Activated CD4-positive, alpha-beta T cell treated with anti-CD3 and anti-CD28 coated beads, Interleukin-2, amount 50 U/mL, for 24 hours (primary cell): ENCODE measurements at regions not wholly inside any gene's neighbourhood (a gene's known extent, or its start where the extent isn't known, plus 50 kb on each side); places are given as distances from the start of the nearest gene placed in this dataset.

ENCODE experiments used
- DNase-seq, 2 donors: peaks; one replicate each; pipeline ENCODE4 v3.0.0-alpha.2; 2020; ENCODE audit warnings: low read depth in 1 of 2, low spot score in 1 of 2

DNA sequence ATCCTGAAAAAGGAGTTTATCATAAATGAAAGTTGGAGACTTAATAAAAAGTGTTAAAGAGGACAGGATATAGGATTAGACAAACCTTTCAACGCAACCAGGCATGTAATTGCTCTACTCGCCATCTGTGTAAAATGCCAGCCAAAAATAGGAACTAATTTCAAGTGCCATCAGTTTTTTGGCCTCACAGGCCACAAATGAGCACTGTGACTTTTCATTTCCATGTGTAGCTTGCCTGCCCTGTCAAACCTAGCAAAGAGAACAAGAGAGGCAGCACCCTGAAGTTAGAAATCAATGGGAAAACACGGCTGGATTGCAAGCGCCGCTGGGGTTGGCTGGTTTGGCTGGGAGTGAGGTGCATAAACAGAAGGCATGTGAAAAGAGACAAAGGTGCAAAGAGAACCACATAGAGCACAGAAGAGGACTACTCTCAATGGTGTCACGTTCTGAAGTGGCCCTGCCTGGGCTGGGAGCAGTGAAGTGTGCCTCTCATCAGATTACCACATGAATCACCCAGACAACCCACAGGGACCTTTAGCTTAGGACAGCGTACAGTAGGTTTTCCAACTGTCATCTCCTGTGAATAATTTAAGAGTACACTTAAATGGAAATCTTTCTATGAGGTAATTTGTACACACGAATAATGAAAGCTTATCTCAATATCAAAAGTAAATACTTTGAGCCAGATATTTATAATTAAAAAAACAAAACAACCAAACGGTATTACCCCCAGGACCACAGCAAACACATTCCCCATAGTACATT lies 78.0 kb upstream of the NHSL1 start:
- no peak for DNase-seq

DNA sequence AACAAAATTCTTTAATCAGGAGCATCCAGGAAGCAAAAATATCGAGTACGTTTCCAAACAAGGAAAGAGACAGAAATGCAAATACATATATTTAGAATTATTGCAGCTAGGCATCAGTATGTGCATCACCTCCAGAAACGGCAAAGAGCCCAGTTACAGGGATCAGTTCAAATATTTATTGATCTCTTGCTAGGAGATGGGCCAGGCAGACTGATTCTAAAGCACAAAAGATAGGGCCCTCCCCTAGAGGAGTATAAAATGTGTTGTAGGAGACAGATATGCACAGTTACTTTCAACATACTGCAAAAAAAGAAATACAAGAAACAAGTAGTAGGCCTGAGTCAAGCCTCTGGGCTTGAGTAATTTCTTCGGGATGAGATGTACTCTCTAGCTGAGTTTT lies 80.7 kb upstream of the NHSL1 start:
- no peak for DNase-seq

DNA sequence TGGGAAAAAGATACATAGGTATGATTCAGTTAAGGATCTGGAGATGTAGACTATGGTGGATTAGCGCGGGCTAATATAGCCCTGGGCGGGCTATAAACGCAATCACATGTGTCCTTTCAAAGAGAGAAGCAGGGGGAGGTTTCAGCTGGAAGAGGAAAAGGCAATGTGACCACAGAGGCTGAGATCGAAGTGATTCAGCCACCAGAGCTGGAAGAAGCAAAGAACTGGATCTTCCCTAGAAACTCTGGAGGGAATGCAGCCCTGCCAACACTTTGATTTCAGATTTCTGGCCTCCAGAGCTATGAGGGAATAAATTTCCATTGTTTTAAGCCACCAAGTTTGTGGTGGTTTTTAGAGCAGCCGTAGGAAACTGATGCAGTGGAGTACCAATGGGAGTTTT lies 81.5 kb upstream of the NHSL1 start:
- DNase-seq = no peak

DNA sequence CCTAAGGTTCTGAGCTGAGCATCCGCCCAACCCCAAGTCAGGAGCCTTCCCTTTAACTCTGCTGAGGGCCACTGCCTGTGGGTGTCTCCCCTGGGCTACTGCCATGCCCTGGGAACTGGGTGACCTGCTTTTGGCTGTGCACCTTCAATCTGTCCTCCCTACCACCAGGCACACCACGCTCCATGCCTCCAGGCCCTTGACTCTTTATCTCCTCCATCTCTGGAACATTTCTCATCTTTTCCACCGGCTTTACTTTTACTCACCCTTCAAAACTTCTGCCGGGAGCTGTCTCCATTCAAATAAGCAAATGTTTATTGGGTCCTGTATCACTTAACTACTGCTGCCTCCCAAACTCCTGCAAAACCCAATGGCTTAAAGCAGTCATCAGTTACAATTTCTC lies 83.3 kb upstream of the NHSL1 start:
- DNase-seq = no peak

DNA sequence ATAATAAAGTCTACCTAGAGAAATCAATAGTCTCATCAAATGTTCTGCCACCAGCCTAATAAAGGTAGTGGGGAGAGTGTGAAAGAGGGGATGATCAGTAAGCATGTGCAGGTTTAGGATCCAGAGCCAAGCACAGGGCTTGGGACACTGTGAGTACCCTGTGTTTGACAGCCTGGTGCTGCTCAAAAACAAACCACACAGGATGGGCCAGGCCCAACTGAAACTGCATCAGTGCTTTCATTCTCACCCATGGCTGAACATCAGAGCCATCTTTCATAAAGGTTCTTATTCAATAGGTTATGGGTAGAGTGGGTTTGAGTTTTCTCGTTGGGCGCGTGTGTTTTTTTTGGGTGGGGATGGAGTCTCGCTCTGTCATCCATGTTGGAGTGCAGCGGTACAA lies 87.3 kb upstream of the NHSL1 start:
- no peak for DNase-seq

DNA sequence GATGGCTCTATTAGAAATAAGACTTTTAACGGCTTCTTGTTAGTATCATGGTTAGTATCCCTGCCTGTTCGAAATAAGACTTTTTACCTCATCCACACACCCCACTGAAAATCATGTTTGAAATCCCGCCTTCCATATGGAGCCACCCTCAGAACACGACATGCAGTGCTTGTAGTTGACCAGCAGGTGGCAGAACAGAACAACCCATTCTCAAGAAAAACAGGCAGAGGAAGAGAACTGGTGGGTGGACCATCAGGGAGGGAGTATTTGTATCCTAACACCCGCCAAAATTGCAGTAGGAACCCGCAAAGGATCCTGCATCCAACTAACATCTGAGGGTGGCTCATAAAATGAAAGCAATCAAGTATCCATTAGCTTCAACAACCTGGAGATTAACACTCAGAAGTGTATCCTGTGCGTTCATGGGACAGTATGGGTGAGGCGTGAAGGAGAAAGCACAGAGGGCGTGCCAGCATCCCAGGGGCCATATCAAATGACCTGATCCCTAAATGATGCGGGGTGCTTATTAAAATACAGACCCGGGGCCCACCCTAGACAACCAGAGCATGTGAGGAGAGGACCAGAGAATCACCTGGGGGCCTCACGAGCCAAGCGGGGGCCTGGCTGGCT lies 89.6 kb upstream of the NHSL1 start:
- peak in 1 of 2 donors; percentile 59 for DNase-seq

DNA sequence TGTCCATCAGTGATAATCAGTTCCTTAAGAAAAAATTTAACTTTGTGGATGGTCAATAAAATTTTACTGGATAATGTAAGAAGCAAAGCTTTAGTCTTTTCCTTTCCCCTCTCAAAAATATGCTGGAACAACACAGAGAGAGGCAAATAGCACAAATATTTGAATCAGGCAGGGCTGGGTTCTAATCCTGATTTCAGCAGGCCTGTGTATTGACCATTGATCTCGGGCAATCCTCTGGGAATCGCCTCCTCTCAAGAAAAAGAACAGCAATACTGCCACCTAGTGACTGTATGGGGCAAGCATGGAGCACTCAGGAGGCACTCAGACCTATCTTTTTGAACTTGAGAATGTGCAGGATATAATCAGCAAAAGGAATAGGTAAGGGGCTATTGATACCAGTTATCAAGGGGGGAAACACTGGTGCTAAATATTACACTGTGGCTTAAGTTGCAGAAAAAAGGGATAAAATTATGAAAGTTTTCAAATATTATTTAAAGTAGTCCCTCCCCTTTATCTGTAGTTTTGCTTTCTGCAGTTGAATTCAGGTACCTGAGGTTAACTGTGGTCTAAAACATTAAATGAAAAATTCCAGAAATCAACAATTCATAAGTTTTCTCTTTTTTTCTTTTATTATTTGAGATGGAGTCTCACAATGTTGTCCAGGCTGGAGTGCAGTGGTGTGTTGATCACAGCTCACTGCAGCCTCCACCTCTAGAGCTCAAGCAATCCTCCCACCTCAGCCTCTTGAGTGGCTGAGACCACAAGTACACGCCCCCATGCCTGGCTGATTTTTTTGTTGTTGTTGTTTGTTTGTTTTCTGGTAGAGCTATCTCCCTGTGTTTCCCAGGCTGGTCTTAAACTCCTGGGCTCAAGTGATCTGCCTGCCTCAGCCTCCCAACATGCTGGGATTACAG lies 91.8 kb upstream of the NHSL1 start:
- DNase-seq = peak in 1 of 2 donors; percentile 33

DNA sequence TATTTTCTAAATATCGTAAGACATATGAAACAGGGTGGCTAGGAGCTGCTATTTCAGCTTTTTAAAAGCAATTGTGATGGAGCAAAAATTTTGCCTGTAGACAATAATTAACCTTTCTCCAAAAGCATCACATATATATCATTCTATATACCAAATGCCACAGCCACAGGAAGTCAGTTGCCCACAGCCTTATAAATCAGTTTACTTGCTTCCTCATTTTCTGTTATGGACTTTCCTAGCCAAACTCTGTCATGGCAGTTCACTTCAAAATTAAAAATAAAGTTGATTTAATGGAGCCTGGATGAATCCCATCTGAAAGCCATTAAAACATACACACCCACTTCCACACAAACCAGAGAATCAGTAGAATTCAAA lies 93.4 kb upstream of the NHSL1 start:
- DNase-seq = no peak

DNA sequence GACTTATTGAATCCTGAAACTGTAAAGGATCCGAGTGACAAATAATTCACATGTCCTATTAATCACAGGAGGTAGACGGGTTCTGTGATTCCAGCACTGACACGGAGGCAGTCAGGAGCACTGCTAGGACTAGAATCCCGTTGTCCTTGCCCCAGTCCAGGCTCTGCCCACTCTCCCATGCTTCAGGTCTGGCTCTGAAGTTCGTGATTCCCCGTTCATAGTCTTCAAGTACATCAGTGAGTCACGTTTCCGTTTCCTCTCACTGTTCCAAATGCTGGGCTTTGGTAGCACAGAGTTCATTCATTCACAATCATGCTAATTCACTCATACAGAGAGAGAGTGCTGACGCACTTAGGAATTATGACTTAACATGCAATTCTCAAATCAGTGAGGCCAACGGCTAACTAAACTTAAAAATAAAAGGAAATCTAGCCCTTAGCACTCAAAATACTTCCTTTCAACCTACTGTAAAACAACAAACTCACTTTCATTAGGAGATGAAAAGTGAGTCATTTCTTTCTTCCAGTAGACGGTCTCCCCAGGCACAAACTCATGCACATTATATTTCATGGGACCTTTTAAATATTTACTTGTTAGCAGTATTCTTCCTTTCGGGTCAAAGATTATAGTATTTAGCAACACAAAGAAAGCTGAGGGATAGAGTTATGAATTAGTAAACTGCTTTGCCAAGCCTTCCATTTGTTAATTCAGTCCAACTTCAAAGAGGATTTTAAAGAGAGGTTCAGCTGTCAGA lies 94.0 kb upstream of the NHSL1 start:
- peak; percentile 18 to 59 for DNase-seq

DNA sequence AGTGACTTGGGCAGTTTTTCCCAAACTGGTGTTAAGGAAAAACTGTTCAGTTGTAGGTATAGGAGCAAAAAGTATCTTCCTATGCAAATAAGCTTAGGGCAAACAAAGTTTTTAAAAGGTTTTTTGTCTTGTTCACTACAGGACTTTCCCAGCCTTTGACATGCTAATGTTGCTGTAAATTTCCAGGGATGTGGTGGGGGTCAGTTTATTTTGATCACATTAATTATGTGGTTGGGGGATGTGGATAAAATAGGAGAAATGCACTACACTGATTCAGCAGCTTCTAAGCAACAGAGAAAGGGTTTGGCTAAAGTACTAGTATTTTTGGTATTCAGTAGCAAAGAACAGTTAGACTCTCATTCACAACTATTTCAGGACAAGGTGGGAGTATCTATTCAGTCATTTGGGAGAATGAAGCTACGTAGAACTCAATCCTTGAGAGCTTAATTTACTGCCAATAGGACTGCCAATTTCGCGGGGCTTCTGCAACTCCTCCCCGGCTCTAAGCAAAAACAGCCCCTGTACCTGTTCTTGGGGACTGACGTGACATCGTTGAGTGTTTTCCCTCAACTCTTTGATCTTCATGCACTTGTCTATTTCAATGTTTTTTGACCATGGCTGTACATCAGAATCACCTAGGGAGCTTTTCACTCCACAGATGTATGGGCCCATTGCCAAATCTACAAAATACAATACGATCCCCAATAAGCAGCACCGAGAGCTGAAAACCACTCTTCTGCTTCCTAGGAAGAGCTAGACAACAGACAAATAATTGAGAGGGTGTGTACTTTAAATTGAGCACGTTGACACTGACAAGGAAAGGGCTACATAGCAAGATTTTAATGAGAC lies 94.8 kb upstream of the NHSL1 start:
- no peak for DNase-seq

DNA sequence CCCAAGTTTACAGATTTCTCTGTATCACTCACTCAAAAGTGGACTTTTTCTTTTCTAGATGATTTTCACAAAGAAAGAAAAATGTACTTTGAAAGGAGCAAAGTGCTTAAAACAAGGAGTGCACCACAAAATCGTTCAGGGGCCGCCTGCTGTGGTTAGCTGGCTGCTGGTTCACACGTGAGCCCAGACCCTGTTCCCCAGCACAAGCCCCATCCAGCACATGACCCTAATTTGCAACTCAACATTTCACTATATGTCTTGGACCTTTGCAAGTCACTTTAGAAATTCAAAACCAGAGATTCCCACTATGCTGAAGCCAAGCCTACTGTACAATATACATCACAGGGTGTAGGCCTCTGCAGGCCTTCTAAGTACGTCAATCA lies 95.5 kb upstream of the NHSL1 start:
- no peak for DNase-seq

DNA sequence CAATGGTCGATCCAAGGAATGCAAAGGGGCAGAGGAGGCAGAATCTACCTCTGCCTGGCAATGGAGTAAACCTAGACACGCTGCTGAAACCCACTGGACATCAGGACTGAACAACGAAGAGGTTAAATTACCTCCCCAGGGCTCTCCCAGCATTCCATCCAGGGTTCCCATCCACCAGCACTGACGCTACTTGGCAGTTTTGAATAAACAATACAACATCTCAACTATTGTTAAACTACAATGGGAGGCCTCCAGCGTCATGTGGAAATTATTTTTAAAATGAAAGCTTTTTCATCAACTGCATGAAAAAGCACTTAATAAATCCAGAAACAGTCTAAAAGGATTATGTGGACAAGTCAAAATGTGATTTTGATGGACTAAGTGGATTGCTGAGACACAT lies 96.8 kb upstream of the NHSL1 start:
- DNase-seq = no peak

DNA sequence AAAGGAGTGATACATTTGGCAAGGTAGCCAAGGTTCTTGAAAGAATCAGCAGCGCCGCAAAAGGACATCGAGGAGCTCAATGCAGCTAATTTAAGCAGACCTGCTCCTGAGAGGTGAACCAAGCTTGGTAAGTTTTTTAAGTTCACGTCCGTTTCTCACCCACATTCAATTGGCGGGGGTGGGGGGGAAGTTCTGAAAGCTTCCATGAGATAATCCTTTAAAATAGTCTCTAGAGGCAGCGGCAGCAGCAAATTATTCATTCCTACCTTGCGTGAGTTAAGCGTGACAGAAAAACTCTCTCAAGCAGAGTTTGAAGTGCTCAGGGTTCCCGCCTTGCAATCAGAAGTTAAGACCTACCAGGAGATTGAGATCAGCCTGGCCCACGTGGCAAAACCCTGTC lies 97.3 kb upstream of the NHSL1 start:
- no peak for DNase-seq

DNA sequence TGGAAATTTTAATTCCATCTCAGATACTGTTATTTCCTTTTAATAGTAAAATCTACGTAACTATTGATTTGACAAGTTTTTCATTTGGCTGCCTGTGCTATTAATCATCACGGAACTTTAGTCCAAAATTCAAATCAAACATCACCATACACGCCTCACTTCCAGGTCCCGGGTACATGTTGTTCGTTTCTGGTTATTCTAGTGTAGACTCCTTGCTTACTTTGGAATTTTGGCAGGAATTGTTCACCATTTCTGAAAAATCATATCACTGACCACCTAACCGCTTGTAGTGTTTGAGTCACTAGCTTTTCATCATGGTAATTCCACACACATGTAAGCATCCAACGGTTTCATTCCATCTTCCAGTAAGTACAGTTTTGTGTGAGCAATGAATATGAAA lies 98.0 kb upstream of the NHSL1 start:
- DNase-seq = no peak

DNA sequence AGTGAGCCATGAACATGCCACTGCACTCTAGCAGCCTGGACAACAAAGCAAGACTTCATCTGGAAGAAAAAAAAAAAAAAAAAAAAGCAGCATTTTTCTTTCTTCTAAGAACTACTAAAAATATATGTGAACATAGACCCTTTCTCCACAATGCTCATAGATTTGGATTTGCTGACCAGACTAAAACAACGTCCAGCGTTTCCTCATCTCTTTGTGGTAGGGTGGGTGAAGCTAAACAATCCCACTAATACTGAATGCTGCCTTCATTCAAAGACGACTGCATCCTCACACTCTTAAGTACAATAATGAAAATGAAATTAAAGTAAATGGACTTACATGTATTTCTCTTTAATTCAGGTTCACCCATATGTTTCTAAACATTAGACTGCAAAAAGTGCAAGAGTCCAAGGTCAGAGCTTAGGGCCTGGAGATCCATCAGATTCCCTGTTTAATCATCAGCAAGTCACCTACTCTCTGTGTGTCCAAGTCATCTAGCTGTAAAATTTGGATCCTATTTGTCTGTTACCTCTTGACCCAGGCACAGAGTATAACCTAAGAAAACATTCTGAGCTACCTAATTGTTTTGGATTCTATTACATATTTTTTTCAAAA lies 99.4 kb upstream of the NHSL1 start:
- DNase-seq = no peak

DNA sequence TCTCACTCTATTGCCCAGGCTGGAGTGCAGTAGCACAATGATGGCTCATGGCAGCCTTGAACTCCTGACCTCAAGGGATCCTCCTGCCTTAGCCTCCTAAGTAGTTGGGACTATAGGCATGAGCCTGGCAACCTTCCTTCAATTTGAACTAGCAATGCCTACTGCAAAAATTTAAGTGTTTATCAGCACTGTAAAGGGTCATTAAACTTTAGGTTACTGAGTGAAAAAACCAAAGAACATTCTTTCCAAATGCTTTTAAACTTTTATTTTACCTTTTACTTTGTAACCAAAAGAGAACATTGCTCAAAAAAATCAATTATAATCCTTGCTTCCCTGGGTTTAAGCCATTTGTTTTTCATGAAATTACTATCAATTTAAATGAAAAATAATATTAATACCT lies 101.0 kb upstream of the NHSL1 start:
- no peak for DNase-seq

DNA sequence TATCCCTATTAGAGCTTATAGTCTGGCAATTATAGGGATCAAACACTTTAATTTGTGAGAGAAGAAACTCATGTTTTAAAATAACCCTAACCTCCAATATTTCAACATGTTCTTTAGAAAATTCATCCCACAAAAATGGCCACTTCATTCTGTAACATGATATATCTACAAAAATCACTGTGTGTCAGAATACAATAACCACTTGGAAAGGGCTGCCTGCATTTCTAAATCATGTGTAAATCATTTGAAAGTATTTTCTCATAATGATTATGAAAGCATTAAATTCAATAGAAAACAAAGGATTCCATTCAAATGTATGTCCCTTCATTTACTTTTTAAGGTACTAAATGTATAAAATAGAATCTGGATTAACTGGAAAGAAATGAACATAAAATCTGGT lies 101.4 kb upstream of the NHSL1 start:
- DNase-seq = no peak

DNA sequence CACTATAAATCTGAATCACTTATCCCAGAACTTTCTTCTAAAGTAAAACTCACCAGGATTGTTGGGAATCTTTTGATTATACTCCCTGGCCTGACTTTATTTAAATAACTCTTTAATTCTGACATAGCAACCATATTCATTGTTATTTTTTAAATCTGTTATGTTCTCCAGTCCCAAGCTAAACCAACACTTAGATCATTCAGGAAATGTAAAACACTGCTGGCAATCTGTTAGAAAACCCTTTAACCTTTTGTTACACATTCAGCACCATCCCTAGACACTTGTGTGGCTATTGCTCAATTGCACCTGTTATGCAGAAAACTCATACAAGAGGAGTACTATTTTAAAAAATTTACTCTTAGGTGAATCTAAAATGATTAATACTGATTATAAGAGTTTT lies 101.8 kb upstream of the NHSL1 start:
- no peak for DNase-seq

DNA sequence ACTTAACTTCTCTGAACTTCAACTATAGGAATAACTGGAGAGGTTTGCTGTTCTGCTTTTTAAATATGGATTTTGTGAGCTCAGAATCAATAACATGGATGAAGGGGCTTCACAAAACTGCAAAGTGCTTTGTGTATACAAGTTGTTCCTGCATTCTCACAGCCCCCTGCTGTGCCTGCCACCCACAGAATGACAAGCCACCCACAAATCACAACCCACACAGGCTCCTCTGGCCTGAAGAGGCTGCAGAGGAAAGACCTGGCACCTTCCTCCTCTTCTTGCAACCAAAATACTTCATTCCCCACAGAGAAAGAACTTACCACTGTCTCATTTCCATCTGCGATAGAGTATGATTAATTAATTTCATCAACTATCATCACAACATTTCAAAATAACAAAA lies 106.7 kb upstream of the NHSL1 start:
- DNase-seq = no peak
